WTC11 (cell line): ENCODE measurements at regions not wholly inside any gene's neighbourhood (a gene's known extent, or its start where the extent isn't known, plus 50 kb on each side); places are given as distances from the start of the nearest gene placed in this dataset.

Experiments used
- ATAC-seq: fragments of 200-7000 bp; cut with Tn5 transposase; 2 replicates; pipeline ENCODE4 v1.10.0; 2021; ENCODE audit warnings: mild to moderate bottlenecking, moderate library complexity
- CTCF ChIA-PET: fragments of 300-600 bp; sonication (Branson Sonifier 250); formaldehyde crosslinking; loops from one replicate; lab custom pipeline; 2021; ENCODE audit warnings: antibody characterized with exemption; lab: Charles Lee
- POLR2A ChIA-PET: fragments of 350-600 bp; sonication (Branson Sonifier 250); formaldehyde crosslinking; loops from one replicate; lab custom pipeline; 2021; ENCODE audit warnings: antibody characterized with exemption; lab: Charles Lee
- DNase-seq: peaks from one replicate; pipeline ENCODE4 v3.0.0; 2021; ENCODE audit warnings: low spot score
- H3K27ac Mint-ChIP-seq: 2 replicates; pipeline ENCODE4 v1.8.0; 2021; ENCODE audit warnings: mixed read lengths
- H3K27me3 Mint-ChIP-seq: 2 replicates; pipeline ENCODE4 v1.8.0; 2021; ENCODE audit warnings: low read depth, mild to moderate bottlenecking, moderate library complexity, mixed read lengths
- H3K36me3 Mint-ChIP-seq: 2 replicates; pipeline ENCODE4 v1.8.0; 2021; ENCODE audit warnings: mixed read lengths
- H3K4me1 Mint-ChIP-seq: 2 replicates; pipeline ENCODE4 v1.8.0; 2022; ENCODE audit warnings: mixed read lengths
- H3K4me3 Mint-ChIP-seq: 2 replicates; pipeline ENCODE4 v1.8.0; 2021; ENCODE audit warnings: mild to moderate bottlenecking, moderate library complexity, mixed read lengths
- H3K9me3 Mint-ChIP-seq: 2 replicates; pipeline ENCODE4 v1.8.0; 2021; ENCODE audit warnings: mixed read lengths
- ATF6 ChIP-seq: sonication (generic); formaldehyde crosslinking; IDR thresholded peaks from 2 replicates; pipeline ENCODE4 v1.8.1; 2023; ENCODE audit warnings: mild to moderate bottlenecking, missing genetic modification reagents
- CREM ChIP-seq: sonication (generic); formaldehyde crosslinking; IDR thresholded peaks from 2 replicates; pipeline ENCODE4 v1.8.1; 2022; ENCODE audit warnings: mild to moderate bottlenecking, missing genetic modification reagents, moderate library complexity
- EMX1 ChIP-seq: fragments of 250-450 bp; sonication (Bioruptor Pico); IDR thresholded peaks from 2 replicates; pipeline ENCODE4 v1.8.0; 2021; ENCODE audit warnings: mild to moderate bottlenecking
- FOXJ3 ChIP-seq: sonication (generic); formaldehyde crosslinking; IDR thresholded peaks from 2 replicates; pipeline ENCODE4 v1.9.0; 2021; ENCODE audit warnings: missing genetic modification reagents, mild to moderate bottlenecking, borderline replicate concordance
- GABPB1 ChIP-seq: sonication (generic); formaldehyde crosslinking; IDR thresholded peaks from 2 replicates; pipeline ENCODE4 v1.8.1; 2023; ENCODE audit warnings: mild to moderate bottlenecking, missing genetic modification reagents
- IRF1 ChIP-seq: sonication (generic); formaldehyde crosslinking; IDR thresholded peaks from 2 replicates; pipeline ENCODE4 v1.8.0; 2023; ENCODE audit warnings: missing genetic modification reagents
- MYBL2 ChIP-seq: sonication (generic); formaldehyde crosslinking; IDR thresholded peaks from 2 replicates; pipeline ENCODE4 v1.8.1; 2023; ENCODE audit warnings: mild to moderate bottlenecking, moderate library complexity, missing genetic modification reagents
- NFE2L1 ChIP-seq: sonication (generic); formaldehyde crosslinking; IDR thresholded peaks from 2 replicates; pipeline ENCODE4 v1.8.1; 2023; ENCODE audit warnings: missing genetic modification reagents
- NR3C1 ChIP-seq: sonication (generic); formaldehyde crosslinking; conservative IDR thresholded peaks from 2 replicates; pipeline ENCODE4 v1.8.1; 2023; ENCODE audit warnings: low read depth, mild to moderate bottlenecking, missing genetic modification reagents
- OVOL2 ChIP-seq: fragments of 250-450 bp; sonication (Bioruptor Pico); IDR thresholded peaks from 2 replicates; pipeline ENCODE4 v1.9.0; 2021; ENCODE audit warnings: mild to moderate bottlenecking, borderline replicate concordance
- STAT6 ChIP-seq: sonication (generic); formaldehyde crosslinking; conservative IDR thresholded peaks from 2 replicates; pipeline ENCODE4 v1.8.1; 2023; ENCODE audit warnings: mild to moderate bottlenecking, low read depth, missing genetic modification reagents, moderate library complexity
- TP53 ChIP-seq: sonication (generic); formaldehyde crosslinking; IDR thresholded peaks from 2 replicates; pipeline ENCODE4 v1.8.1; 2023; ENCODE audit warnings: mild to moderate bottlenecking, missing genetic modification reagents
- ZBTB43 ChIP-seq: sonication (generic); formaldehyde crosslinking; IDR thresholded peaks from 2 replicates; pipeline ENCODE4 v1.8.1; 2023; ENCODE audit warnings: mild to moderate bottlenecking, missing genetic modification reagents
- ZNF138 ChIP-seq: sonication (generic); formaldehyde crosslinking; conservative IDR thresholded peaks from 2 replicates; pipeline ENCODE4 v1.8.1; 2022; ENCODE audit warnings: mild to moderate bottlenecking, moderate library complexity, missing genetic modification reagents
- ZNF281 ChIP-seq: sonication (generic); formaldehyde crosslinking; IDR thresholded peaks from 2 replicates; pipeline ENCODE4 v1.8.0; 2023; ENCODE audit warnings: mild to moderate bottlenecking, missing genetic modification reagents
- ZNF317 ChIP-seq: sonication (generic); formaldehyde crosslinking; IDR thresholded peaks from 2 replicates; pipeline ENCODE4 v1.8.1; 2023; ENCODE audit warnings: low read depth, mild to moderate bottlenecking, moderate library complexity, missing genetic modification reagents, borderline replicate concordance
- ZNF512 ChIP-seq: sonication (generic); formaldehyde crosslinking; IDR thresholded peaks from 2 replicates; pipeline ENCODE4 v1.8.1; 2022; ENCODE audit warnings: missing genetic modification reagents, borderline replicate concordance

- DNase-seq = no peak
- ATAC-seq = no peak
- Mint-ChIP-seq H3K4me1 (peaks cover 26% of the 10 kb centered on the region), H3K9me3 (no peaks in the 10 kb centered on the region), H3K27me3 (peaks cover 10% of the 10 kb centered on the region), H3K27ac (no peak overlapping the region), H3K36me3 (no peaks in the 10 kb centered on the region), H3K4me3 (no peak overlapping the region)
- POLR2A ChIA-PET = no interaction called here
- CTCF ChIA-PET = no interaction called here
- TF ChIP-seq ZNF512 (no peak), ZNF317 (CRISPR knock-in tag) (no peak), NR3C1 (CRISPR knock-in tag) (no peak), ZNF138 (no peak), GABPB1 (CRISPR knock-in tag) (no peak), NFE2L1 (CRISPR knock-in tag) (no peak), ATF6 (CRISPR knock-in tag) (no peak), OVOL2 (no peak), MYBL2 (no peak), IRF1 (no peak), CREM (CRISPR knock-in tag) (no peak), FOXJ3 (CRISPR knock-in tag) (no peak), TP53 (CRISPR knock-in tag) (no peak), ZNF281 (CRISPR knock-in tag) (no peak), STAT6 (CRISPR knock-in tag) (no peak), EMX1 (CRISPR knock-in tag) (no peak), ZBTB43 (no peak)
Measured at GRCh38 chr11:120029321-120029720, 108.6 kb downstream of the TRIM29 start.
